Pancreas (tissue), 10 donors: ENCODE measurements at regions not wholly inside any gene's neighbourhood (a gene's known extent, or its start where the extent isn't known, plus 50 kb on each side); places are given as distances from the start of the nearest gene placed in this dataset.
A peak's percentile ranks its signal among the peaks of the same experiment; 100 is the strongest.

ENCODE experiments used
- ATAC-seq, 4 donors: fragments of 200-7000 bp; cut with Tn5 transposase; one replicate each; pipeline versions ENCODE4 v1.8.0 to v1.9.1; 2020; ENCODE audit warnings: mild to moderate bottlenecking in 4 of 4, moderate library complexity in 4 of 4
- DNase-seq, 6 donors: peaks; one replicate each; pipeline ENCODE4 v3.0.0-alpha.2; 2020
- FAIRE-seq: peaks from 2 replicates; lab custom pipeline; 2012; peaks lifted over from hg19 to GRCh38; lab: Jason Lieb, UNC
- H3K27ac ChIP-seq, 4 donors: fragments of 200-600 bp; sonication (generic); 1 replicate in 3 of 4; 2 replicates in 1 of 4; pipeline versions ENCODE4 v1.5.0 to v1.8.0; 2020
- H3K27me3 ChIP-seq, 4 donors: fragments of 200-600 bp; one replicate each; pipeline ENCODE4 v1.8.0; 2021
- H3K36me3 ChIP-seq, 3 donors: fragments of 200-600 bp; sonication (generic) in 1 of 3; one replicate each; pipeline versions ENCODE4 v1.5.0 to v1.8.0; 2020 to 2021
- H3K4me1 ChIP-seq, 3 donors: fragments of 200-600 bp; one replicate each; pipeline ENCODE4 v1.8.0; 2021
- H3K4me3 ChIP-seq, 4 donors: fragments of 200-600 bp; sonication (generic) in 2 of 4; one replicate each; pipeline versions ENCODE4 v1.5.0 to v1.8.0; 2020 to 2021
- H3K9me3 ChIP-seq, 4 donors: fragments of 200-600 bp; one replicate each; pipeline ENCODE4 v1.8.0; 2021
- CTCF ChIP-seq, 4 donors: fragments of 200-600 bp; sonication (generic) in 3 of 4; IDR thresholded peaks; one replicate each; pipeline versions ENCODE4 v1.5.0 to v1.8.0; 2021; ENCODE audit warnings: antibody characterized with exemption in 4 of 4
- WGBS, 2 donors: extraction: QIAGEN DNeasy Blood & Tissue Kit; methylation state at CpG; one replicate each; pipeline ENCODE4 v1.1.7; 2013; 5-methylcytosine and 5-hydroxymethylcytosine counted together
- intact Hi-C, 3 donors: fragments of 100-400 bp; cut with DNase I; formaldehyde crosslinking; loops; one replicate each; pipeline versions ENCODE4 v1.11.1 to v1.14.2; 2022
- donor health status: healthy with polysubstance abuse.
- donor health status: DM: no; HTN: no; CAD: no; lungs with moderate emphysema.
- donor health status: DM: no; HTN: no; CAD: no.
- donor health status: control.
- donor health status: control.
- donor health status: Bipolar disorder and iron deficiency.
- donor health status: DM: yes; HTN: yes; CAD: no.
- donor health status: DM: no; HTN: no; CAD: no.
- donor health status: DM: no; HTN: no; CAD: no.
- donor health status: DM: yes; HTN: yes; CAD: no.

GRCh38 chr15:69595009-69595791 is 142.6 kb downstream of the RPLP1 start:
- DNase-seq = peak; percentile 70 to 89 (median 73)
- WGBS, 2 donors = 3 to 8% methylated on average over 10 of the region's 10 CpGs
- no peaks in the 10 kb centered on the region for H3K9me3 ChIP-seq
- peaks cover 40 to 61% (median 55%) of the 10 kb centered on the region in 3 donors for H3K4me1 ChIP-seq
- H3K36me3 ChIP-seq = no peaks in the 10 kb centered on the region
- TF ChIP-seq CTCF (IDR thresholded peaks at IDR 0.05) = no peak
- peak; percentile 34 to 55 (median 52) for ATAC-seq
- no peaks in the 10 kb centered on the region for H3K27me3 ChIP-seq
- H3K27ac ChIP-seq = peak overlapping the region; percentile 81 to 97 (median 92)
- FAIRE-seq = no peak
- no peak overlapping the region for H3K4me3 ChIP-seq
- intact Hi-C loops = no loop called here

DNA sequence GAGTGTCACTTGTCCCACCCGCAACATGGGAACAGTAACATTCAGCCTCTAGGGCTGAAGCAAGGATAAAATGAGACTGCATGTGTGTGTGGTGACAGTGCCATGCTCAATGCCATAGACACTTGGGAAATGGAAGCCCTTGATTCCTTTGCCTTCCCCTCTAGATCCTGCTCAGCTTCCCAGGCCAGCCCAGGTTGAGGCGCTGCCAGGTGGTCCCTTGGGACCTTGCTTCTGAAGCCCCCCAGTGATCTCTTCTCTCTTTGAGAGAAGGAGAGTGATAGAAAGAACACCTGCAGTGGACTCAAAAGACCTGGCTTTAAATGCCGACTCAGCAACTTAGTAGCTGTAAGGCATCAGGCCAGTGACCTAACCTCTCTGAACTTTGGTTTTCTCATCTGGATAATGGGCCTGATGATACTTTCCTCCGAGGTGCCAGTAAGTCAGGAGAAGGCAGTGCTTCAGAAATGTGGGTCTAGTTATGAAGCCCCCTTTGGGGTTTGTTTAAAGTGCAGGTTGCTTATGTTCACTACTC is 144.5 kb downstream of the RPLP1 start:
- no peaks in the 10 kb centered on the region for H3K36me3 ChIP-seq
- H3K27me3 ChIP-seq = no peaks in the 10 kb centered on the region
- DNase-seq (peak in 1 of 6 donors; percentile 8), FAIRE-seq (no peak), ATAC-seq (no peak)
- TF ChIP-seq CTCF (IDR thresholded peaks at IDR 0.05) = no peak
- H3K9me3 ChIP-seq = no peaks in the 10 kb centered on the region
- peaks cover 33 to 47% (median 42%) of the 10 kb centered on the region in 3 donors for H3K4me1 ChIP-seq
- H3K4me3 ChIP-seq = no peak overlapping the region
- WGBS, 2 donors = 91 to 99% methylated on average over 4 of the region's 4 CpGs
- H3K27ac ChIP-seq = no peak overlapping the region
- intact Hi-C loops = no loop called here

- no peak for TF ChIP-seq CTCF (IDR thresholded peaks at IDR 0.05)
- ATAC-seq = no peak
- Histone ChIP-seq H3K27me3 (no peaks in the 10 kb centered on the region), H3K4me1 (peaks cover 29 to 38% (median 31%) of the 10 kb centered on the region in 3 donors), H3K4me3 (no peak overlapping the region), H3K27ac (no peak overlapping the region), H3K36me3 (no peaks in the 10 kb centered on the region), H3K9me3 (no peaks in the 10 kb centered on the region)
- WGBS, 2 donors = 91 to 94% methylated on average over 5 of the region's 5 CpGs
- intact Hi-C loops = no loop called here
- no peak for DNase-seq
- no peak for FAIRE-seq
These were observed 146.7 kb downstream of the RPLP1 start for GRCh38 chr15:69599271-69599670.

GRCh38 chr15:69600556-69601085 is 148.0 kb downstream of the RPLP1 start:
- Histone ChIP-seq H3K4me1 (peaks cover 21 to 34% (median 23%) of the 10 kb centered on the region in 3 donors), H3K27me3 (no peaks in the 10 kb centered on the region), H3K27ac (no peak overlapping the region), H3K9me3 (no peaks in the 10 kb centered on the region), H3K4me3 (no peak overlapping the region), H3K36me3 (no peaks in the 10 kb centered on the region)
- no peak for FAIRE-seq
- 88 to 92% methylated on average over 3 of the region's 3 CpGs for WGBS, 2 donors
- no peak for TF ChIP-seq CTCF (IDR thresholded peaks at IDR 0.05)
- no peak for ATAC-seq
- intact Hi-C loops = no loop called here
- DNase-seq = peak in 1 of 6 donors; percentile 1
